ENCODE measurements at regions not wholly inside any gene's neighbourhood (a gene's known extent, or its start where the extent isn't known, plus 50 kb on each side); places are given as distances from the start of the nearest gene placed in this dataset.
"Not testable (repeated sequence)": the region's sequence is repeated elsewhere in the genome, so short reads cannot be mapped to it uniquely, and the experiment has no call there.

DNA sequence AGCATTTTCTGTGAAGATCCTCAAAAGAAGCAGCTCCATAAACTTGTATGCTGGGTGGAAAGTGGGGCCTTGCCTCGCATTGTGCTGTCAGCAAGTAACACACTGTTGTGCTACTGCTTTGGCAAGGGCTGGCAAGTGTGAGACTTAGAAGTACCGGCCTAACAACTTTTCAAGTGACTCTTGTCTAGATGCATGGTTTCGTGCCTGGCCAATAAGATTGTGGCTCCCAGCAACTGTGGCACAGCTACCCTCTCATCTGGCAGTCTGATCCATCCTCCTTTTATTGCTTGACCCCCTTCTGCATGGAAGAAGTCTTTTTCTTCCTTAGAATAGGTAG is 79.4 kb upstream of the VEPH1 start:
- Histone ChIP-seq H3K9ac (ENCODE audit: low read depth, low read length) (no peak overlapping the region), H2AFZ (ENCODE audit: low read depth, low read length) (no peak overlapping the region), H3K9me3 (ENCODE audit: insufficient read depth, low read length, severe bottlenecking) (no peaks in the 10 kb centered on the region), H3K27ac (ENCODE audit: low read length) (no peak overlapping the region), H4K20me1 (ENCODE audit: insufficient read depth, low read length) (no peaks in the 10 kb centered on the region), H3K36me3 (ENCODE audit: insufficient read depth, low read length) (no peaks in the 10 kb centered on the region), H3K4me3 (ENCODE audit: low read depth in 1 of 2, low read length in 2 of 2) (no peak overlapping the region), H3K4me2 (ENCODE audit: insufficient read depth, low read length) (no peak overlapping the region), H3K4me1 (ENCODE audit: insufficient read depth, low read length) (no peaks in the 10 kb centered on the region), H3K27me3 (ENCODE audit: insufficient read depth, low read length, poor library complexity) (no peaks in the 10 kb centered on the region), H3K79me2 (ENCODE audit: insufficient read depth, low read length) (no peaks in the 10 kb centered on the region)
- DNase-seq (no peak), ATAC-seq (ENCODE audit: insufficient read depth, low read depth) (no peak)
- TF ChIP-seq, protein P1, sequence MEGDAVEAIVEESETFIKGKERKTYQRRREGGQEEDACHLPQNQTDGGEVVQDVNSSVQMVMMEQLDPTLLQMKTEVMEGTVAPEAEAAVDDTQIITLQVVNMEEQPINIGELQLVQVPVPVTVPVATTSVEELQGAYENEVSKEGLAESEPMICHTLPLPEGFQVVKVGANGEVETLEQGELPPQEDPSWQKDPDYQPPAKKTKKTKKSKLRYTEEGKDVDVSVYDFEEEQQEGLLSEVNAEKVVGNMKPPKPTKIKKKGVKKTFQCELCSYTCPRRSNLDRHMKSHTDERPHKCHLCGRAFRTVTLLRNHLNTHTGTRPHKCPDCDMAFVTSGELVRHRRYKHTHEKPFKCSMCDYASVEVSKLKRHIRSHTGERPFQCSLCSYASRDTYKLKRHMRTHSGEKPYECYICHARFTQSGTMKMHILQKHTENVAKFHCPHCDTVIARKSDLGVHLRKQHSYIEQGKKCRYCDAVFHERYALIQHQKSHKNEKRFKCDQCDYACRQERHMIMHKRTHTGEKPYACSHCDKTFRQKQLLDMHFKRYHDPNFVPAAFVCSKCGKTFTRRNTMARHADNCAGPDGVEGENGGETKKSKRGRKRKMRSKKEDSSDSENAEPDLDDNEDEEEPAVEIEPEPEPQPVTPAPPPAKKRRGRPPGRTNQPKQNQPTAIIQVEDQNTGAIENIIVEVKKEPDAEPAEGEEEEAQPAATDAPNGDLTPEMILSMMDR (IDR thresholded peaks at IDR 0.05; ENCODE audit: borderline replicate concordance, extremely low read depth, low read length, poor library complexity, severe bottlenecking) = no peak
- TF ChIP-seq EZH2 (IDR thresholded peaks at IDR 0.05; ENCODE audit: borderline replicate concordance, low read depth, low read length, severe bottlenecking) = no peak

DNA sequence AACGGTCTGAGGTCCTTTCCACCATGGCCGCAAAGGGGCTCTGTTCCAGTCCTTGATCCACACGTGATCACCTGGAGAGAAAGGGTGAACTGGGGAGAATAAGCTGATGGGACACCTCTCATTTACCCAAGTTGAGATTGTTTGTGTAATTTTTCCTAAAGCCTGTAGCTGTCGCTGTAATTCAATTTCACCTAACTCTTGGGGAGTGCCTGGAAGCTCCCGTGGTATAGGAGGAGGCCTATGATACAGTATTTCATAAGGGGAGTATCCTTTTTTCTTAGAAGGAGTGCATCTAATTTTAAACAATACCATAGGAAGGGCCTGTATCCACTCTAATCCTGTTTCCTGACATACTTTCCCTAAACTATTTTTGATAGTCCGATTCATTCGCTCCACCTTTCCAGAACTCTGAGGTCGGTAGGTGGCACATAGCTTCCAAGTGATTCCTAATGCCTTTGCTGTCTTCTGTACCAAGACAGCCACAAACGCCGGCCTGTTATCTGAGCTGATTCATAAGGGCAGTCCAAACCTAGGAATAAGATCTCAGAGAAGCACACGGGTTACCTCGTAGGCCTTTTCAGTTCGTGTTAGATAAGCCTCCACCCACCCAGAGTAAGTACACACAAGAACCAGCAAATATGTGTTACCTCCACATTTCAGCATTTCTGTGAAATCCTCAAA is 78.9 kb upstream of the VEPH1 start:
- not testable (repeated sequence) for H3K4me1 ChIP-seq (ENCODE audit: insufficient read depth, low read length); H2AFZ ChIP-seq (ENCODE audit: low read depth, low read length); H3K27ac ChIP-seq (ENCODE audit: low read length); H3K27me3 ChIP-seq (ENCODE audit: insufficient read depth, low read length, poor library complexity); H3K4me3 ChIP-seq (ENCODE audit: low read depth in 1 of 2, low read length in 2 of 2); H4K20me1 ChIP-seq (ENCODE audit: insufficient read depth, low read length); H3K79me2 ChIP-seq (ENCODE audit: insufficient read depth, low read length); H3K36me3 ChIP-seq (ENCODE audit: insufficient read depth, low read length); H3K9me3 ChIP-seq (ENCODE audit: insufficient read depth, low read length, severe bottlenecking); H3K4me2 ChIP-seq (ENCODE audit: insufficient read depth, low read length); DNase-seq; ATAC-seq (ENCODE audit: insufficient read depth, low read depth); H3K9ac ChIP-seq (ENCODE audit: low read depth, low read length)

DNA sequence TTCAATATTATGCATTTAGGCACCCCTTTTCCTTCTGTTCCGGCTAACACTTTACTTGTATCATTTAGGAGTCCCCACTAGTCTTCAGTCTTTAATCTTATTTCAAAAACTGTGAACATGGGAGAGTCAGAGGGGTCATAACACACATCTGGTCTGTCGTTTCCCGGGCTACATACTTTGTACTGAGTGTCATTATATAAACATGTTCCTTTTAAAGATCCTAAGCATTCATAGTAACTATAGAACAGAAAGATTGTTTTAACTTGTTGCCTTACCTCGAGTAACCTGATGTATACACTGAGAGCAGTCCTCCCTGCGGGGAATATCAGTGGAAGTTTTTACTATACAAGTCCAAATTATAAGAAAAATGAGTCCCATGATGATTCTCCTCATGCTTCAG is 78.2 kb upstream of the VEPH1 start:
- Histone ChIP-seq H3K9me3 (ENCODE audit: insufficient read depth, low read length, severe bottlenecking) (no peaks in the 10 kb centered on the region), H3K4me3 (ENCODE audit: low read depth in 1 of 2, low read length in 2 of 2) (no peak overlapping the region), H2AFZ (ENCODE audit: low read depth, low read length) (no peak overlapping the region), H3K79me2 (ENCODE audit: insufficient read depth, low read length) (no peaks in the 10 kb centered on the region), H3K27ac (ENCODE audit: low read length) (no peak overlapping the region), H3K4me2 (ENCODE audit: insufficient read depth, low read length) (no peak overlapping the region), H3K27me3 (ENCODE audit: insufficient read depth, low read length, poor library complexity) (no peaks in the 10 kb centered on the region), H3K9ac (ENCODE audit: low read depth, low read length) (no peak overlapping the region), H3K4me1 (ENCODE audit: insufficient read depth, low read length) (no peaks in the 10 kb centered on the region), H3K36me3 (ENCODE audit: insufficient read depth, low read length) (no peaks in the 10 kb centered on the region), H4K20me1 (ENCODE audit: insufficient read depth, low read length) (no peaks in the 10 kb centered on the region)
- TF ChIP-seq, protein P1 (IDR thresholded peaks at IDR 0.05; ENCODE audit: borderline replicate concordance, extremely low read depth, low read length, poor library complexity, severe bottlenecking) = no peak
- TF ChIP-seq EZH2 (IDR thresholded peaks at IDR 0.05; ENCODE audit: borderline replicate concordance, low read depth, low read length, severe bottlenecking) = no peak
- DNase-seq (no peak), ATAC-seq (ENCODE audit: insufficient read depth, low read depth) (no peak)

DNA sequence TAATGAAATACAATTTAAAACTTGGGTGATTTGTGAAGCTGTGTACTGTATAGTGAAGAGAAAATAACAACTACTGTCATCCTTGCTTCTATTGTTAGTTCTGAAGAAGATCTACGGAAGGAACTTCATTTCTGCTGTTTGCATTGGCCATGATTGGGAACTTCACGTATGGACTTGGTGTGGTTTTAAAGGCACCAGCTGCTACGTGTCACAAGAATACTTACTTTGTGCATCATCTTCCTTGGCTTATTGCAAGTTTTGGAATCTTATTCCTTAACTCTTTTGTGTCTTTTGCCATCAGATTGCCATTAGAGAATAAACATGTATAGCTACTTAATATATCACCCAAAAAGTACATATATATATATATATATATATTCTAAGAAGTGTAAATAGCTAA is 75.0 kb upstream of the VEPH1 start:
- H3K9me3 ChIP-seq (ENCODE audit: insufficient read depth, low read length, severe bottlenecking) = no peaks in the 10 kb centered on the region
- H3K4me2 ChIP-seq (ENCODE audit: insufficient read depth, low read length) = no peak overlapping the region
- ATAC-seq (ENCODE audit: insufficient read depth, low read depth) = no peak
- no peaks in the 10 kb centered on the region for H3K79me2 ChIP-seq (ENCODE audit: insufficient read depth, low read length)
- H3K27ac ChIP-seq (ENCODE audit: low read length) = no peak overlapping the region
- no peaks in the 10 kb centered on the region for H3K27me3 ChIP-seq (ENCODE audit: insufficient read depth, low read length, poor library complexity)
- no peaks in the 10 kb centered on the region for H3K36me3 ChIP-seq (ENCODE audit: insufficient read depth, low read length)
- no peak for DNase-seq
- no peaks in the 10 kb centered on the region for H3K4me1 ChIP-seq (ENCODE audit: insufficient read depth, low read length)
- H3K9ac ChIP-seq (ENCODE audit: low read depth, low read length) = no peak overlapping the region
- TF ChIP-seq, protein P1 (IDR thresholded peaks at IDR 0.05; ENCODE audit: borderline replicate concordance, extremely low read depth, low read length, poor library complexity, severe bottlenecking) = no peak
- no peak for TF ChIP-seq EZH2 (IDR thresholded peaks at IDR 0.05; ENCODE audit: borderline replicate concordance, low read depth, low read length, severe bottlenecking)
- H2AFZ ChIP-seq (ENCODE audit: low read depth, low read length) = no peak overlapping the region
- H3K4me3 ChIP-seq (ENCODE audit: low read depth in 1 of 2, low read length in 2 of 2) = no peak overlapping the region
- no peaks in the 10 kb centered on the region for H4K20me1 ChIP-seq (ENCODE audit: insufficient read depth, low read length)
